SK-N-SH treated with all-trans-retinoic acid at 6 μM for 48 hours (cell line): ENCODE measurements at regions not wholly inside any gene's neighbourhood (a gene's known extent, or its start where the extent isn't known, plus 50 kb on each side); places are given as distances from the start of the nearest gene placed in this dataset.

Experiments
- TCF4 ChIP-seq: fragments of 250-450 bp; sonication (Bioruptor Pico); IDR thresholded peaks from 2 replicates; pipeline ENCODE4 v1.8.0; 2021; ENCODE audit warnings: mild to moderate bottlenecking, moderate library complexity, borderline replicate concordance
- TF ChIP-seq, protein P1 (sequence below): fragments of 250-450 bp; sonication (Bioruptor Pico); IDR thresholded peaks from 2 replicates; pipeline ENCODE4 v1.5.1; 2020; ENCODE audit warnings: low read depth, mild to moderate bottlenecking, moderate library complexity
- TF ChIP-seq, protein P2 (sequence below): fragments of 250-450 bp; sonication (Bioruptor Pico); IDR thresholded peaks from 2 replicates; pipeline ENCODE4 v1.5.1; 2021; ENCODE audit warnings: mild to moderate bottlenecking, moderate library complexity

- TF ChIP-seq TCF4 (CRISPR knock-in tag), result no peak
- TF ChIP-seq, protein P1, sequence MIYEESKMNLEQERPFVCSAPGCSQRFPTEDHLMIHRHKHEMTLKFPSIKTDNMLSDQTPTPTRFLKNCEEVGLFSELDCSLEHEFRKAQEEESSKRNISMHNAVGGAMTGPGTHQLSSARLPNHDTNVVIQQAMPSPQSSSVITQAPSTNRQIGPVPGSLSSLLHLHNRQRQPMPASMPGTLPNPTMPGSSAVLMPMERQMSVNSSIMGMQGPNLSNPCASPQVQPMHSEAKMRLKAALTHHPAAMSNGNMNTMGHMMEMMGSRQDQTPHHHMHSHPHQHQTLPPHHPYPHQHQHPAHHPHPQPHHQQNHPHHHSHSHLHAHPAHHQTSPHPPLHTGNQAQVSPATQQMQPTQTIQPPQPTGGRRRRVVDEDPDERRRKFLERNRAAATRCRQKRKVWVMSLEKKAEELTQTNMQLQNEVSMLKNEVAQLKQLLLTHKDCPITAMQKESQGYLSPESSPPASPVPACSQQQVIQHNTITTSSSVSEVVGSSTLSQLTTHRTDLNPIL (CRISPR knock-in tag), result no peak
- TF ChIP-seq, protein P2, sequence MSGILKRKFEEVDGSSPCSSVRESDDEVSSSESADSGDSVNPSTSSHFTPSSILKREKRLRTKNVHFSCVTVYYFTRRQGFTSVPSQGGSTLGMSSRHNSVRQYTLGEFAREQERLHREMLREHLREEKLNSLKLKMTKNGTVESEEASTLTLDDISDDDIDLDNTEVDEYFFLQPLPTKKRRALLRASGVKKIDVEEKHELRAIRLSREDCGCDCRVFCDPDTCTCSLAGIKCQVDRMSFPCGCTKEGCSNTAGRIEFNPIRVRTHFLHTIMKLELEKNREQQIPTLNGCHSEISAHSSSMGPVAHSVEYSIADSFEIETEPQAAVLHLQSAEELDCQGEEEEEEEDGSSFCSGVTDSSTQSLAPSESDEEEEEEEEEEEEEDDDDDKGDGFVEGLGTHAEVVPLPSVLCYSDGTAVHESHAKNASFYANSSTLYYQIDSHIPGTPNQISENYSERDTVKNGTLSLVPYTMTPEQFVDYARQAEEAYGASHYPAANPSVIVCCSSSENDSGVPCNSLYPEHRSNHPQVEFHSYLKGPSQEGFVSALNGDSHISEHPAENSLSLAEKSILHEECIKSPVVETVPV (CRISPR knock-in tag), result no peak
Measured at GRCh38 chr6:121917834-121918559, 481.5 kb upstream of the HSF2 start.
